ENCODE measurements at regions not wholly inside any gene's neighbourhood (a gene's known extent, or its start where the extent isn't known, plus 50 kb on each side); places are given as distances from the start of the nearest gene placed in this dataset.

DNA sequence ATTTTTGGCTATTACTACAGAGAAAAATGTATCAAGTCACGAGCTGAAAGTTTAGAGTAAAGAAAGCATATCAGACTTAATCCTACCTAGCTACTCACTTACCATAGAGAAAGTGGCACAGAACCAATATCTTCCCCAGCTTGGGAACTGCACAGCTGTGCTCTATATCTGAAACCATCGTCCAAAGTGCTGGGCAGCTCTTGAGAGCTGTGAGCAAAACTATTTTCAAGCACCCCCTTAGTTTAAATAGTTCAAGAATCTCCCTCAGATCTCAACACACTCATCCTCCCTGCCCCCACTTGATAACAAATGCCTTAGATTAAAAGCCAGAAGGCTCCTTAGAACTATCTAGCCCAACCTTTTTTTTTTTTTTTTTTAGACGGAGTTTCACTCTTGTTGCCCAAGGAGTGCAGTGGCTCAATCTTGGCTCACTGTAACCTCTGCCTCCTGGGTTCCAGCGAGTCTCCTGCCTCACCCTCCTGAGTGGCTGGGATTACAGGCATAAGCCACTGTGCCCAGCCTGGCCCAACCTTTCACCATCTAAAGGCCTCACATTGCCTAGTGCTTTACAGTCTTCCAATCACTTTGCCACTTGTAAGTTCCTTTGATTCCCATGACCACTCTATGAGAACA lies 94.2 kb upstream of the APC start:
- Histone ChIP-seq H3K4me2 (ENCODE audit: low read length) (no peak overlapping the region), H3K4me3 (ENCODE audit: low read length) (no peak overlapping the region), H4K20me1 (ENCODE audit: insufficient read depth, low read length) (no peaks in the 10 kb centered on the region), H3K9me3 (ENCODE audit: insufficient read depth, low read length) (no peaks in the 10 kb centered on the region), H3K27ac (ENCODE audit: low read length) (no peak overlapping the region), H3K9ac (ENCODE audit: low read length) (no peak overlapping the region), H3K79me2 (ENCODE audit: low read length) (no peaks in the 10 kb centered on the region), H3K4me1 (ENCODE audit: low read length) (peaks cover 10% of the 10 kb centered on the region), H3K27me3 (ENCODE audit: low read depth, low read length) (no peaks in the 10 kb centered on the region), H2AFZ (ENCODE audit: low read depth, low read length) (no peak overlapping the region), H3K36me3 (replicated peaks; ENCODE audit: low read depth, low read length) (no peaks in the 10 kb centered on the region)
- TF ChIP-seq, protein P1, sequence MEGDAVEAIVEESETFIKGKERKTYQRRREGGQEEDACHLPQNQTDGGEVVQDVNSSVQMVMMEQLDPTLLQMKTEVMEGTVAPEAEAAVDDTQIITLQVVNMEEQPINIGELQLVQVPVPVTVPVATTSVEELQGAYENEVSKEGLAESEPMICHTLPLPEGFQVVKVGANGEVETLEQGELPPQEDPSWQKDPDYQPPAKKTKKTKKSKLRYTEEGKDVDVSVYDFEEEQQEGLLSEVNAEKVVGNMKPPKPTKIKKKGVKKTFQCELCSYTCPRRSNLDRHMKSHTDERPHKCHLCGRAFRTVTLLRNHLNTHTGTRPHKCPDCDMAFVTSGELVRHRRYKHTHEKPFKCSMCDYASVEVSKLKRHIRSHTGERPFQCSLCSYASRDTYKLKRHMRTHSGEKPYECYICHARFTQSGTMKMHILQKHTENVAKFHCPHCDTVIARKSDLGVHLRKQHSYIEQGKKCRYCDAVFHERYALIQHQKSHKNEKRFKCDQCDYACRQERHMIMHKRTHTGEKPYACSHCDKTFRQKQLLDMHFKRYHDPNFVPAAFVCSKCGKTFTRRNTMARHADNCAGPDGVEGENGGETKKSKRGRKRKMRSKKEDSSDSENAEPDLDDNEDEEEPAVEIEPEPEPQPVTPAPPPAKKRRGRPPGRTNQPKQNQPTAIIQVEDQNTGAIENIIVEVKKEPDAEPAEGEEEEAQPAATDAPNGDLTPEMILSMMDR (IDR thresholded peaks at IDR 0.05; ENCODE audit: low read depth, low read length) = no peak
- TF ChIP-seq EZH2phosphoT487 (IDR thresholded peaks at IDR 0.05; ENCODE audit: low read depth) = no peak

DNA sequence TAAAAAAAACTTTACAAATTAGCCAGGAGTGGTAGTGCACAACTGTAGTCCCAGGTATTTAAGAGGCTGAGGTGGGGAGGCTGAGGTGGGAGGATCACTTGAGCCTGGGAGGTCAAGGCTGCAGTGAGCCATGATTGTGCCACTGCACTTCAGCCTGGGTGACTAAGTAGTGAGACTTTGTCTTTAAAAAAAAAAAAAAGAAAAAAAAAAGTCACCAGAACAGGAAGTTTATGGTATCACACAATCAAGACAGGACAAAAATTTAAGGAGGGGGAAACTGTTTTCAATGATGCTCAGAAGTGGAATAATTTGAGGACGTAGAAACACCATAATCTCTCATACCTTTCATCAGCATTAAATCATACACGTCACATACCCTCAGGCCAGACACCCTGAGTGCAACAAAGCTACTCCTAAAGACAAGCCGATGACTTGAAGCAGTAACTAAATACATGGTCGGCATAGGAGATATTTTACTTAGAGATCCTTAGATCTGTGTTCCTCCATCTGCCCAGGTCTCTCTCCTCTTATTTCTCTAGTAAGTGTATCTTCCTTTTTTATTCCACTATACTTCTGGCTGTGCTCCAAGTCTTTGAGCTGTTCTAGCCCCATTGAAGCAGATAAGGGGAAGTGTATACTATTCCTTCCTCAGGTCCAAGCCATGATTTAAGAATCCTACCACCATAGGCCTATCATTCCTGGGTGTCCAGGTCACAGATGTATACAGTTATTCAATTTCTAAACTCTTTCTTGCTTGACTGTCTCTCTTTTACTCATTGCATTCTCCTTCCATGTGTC lies 91.3 kb upstream of the APC start:
- no peaks in the 10 kb centered on the region for H3K27me3 ChIP-seq (ENCODE audit: low read depth, low read length)
- no peak overlapping the region for H3K4me3 ChIP-seq (ENCODE audit: low read length)
- no peaks in the 10 kb centered on the region for H3K36me3 ChIP-seq (replicated peaks; ENCODE audit: low read depth, low read length)
- no peak overlapping the region for H3K4me2 ChIP-seq (ENCODE audit: low read length)
- no peak overlapping the region for H3K9ac ChIP-seq (ENCODE audit: low read length)
- TF ChIP-seq, protein P1 (IDR thresholded peaks at IDR 0.05; ENCODE audit: low read depth, low read length) = no peak
- TF ChIP-seq EZH2phosphoT487 (IDR thresholded peaks at IDR 0.05; ENCODE audit: low read depth) = no peak
- H4K20me1 ChIP-seq (ENCODE audit: insufficient read depth, low read length) = no peaks in the 10 kb centered on the region
- H3K27ac ChIP-seq (ENCODE audit: low read length) = no peak overlapping the region
- no peaks in the 10 kb centered on the region for H3K79me2 ChIP-seq (ENCODE audit: low read length)
- peaks cover 5% of the 10 kb centered on the region for H3K4me1 ChIP-seq (ENCODE audit: low read length)
- H2AFZ ChIP-seq (ENCODE audit: low read depth, low read length) = no peak overlapping the region
- no peaks in the 10 kb centered on the region for H3K9me3 ChIP-seq (ENCODE audit: insufficient read depth, low read length)

DNA sequence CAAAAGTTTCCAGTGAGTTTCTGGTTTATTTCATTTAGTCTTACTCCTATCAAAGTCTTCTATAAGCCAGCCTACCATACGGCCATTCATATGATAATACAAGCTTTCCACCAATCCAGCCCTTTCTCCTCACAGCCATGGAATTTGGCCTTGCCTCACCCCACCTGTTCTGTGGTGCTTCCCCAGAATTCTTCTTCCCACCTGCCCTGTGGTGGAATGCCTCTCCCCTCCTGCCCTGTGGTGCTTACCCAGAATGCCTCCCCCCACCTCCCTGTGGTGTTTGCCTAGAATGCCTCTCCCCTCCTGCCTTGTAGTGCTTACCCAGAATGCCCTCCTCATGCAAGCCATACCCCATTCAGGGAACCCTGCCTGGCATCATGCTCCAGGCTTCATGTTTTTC lies 90.3 kb upstream of the APC start:
- Histone ChIP-seq H3K36me3 (replicated peaks; ENCODE audit: low read depth, low read length) (no peaks in the 10 kb centered on the region), H3K79me2 (ENCODE audit: low read length) (no peaks in the 10 kb centered on the region), H2AFZ (ENCODE audit: low read depth, low read length) (no peak overlapping the region), H3K4me2 (ENCODE audit: low read length) (no peak overlapping the region), H3K4me3 (ENCODE audit: low read length) (no peak overlapping the region), H3K9me3 (ENCODE audit: insufficient read depth, low read length) (no peaks in the 10 kb centered on the region), H3K4me1 (ENCODE audit: low read length) (no peaks in the 10 kb centered on the region), H3K9ac (ENCODE audit: low read length) (no peak overlapping the region), H3K27me3 (ENCODE audit: low read depth, low read length) (no peaks in the 10 kb centered on the region), H4K20me1 (ENCODE audit: insufficient read depth, low read length) (no peaks in the 10 kb centered on the region), H3K27ac (ENCODE audit: low read length) (no peak overlapping the region)
- TF ChIP-seq, protein P1 (IDR thresholded peaks at IDR 0.05; ENCODE audit: low read depth, low read length) = no peak
- no peak for TF ChIP-seq EZH2phosphoT487 (IDR thresholded peaks at IDR 0.05; ENCODE audit: low read depth)

DNA sequence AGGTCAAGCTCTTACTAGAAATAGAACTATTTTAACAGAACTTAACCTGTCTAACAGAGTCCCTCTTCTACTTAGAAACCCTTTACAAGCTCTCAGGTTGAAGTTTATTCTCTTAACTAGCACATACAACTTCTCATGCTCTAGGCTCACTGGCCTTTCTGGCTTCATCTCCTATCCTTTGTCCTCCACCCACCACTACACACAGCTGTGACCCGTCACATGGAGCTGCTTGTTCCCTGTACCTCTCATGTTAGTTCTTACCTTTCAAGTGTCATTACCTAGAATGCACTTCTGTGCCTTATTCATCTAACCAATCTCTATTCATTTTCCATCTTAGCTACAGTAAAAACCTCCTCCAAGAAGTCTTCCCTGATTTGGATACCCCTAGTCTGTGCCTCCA lies 89.4 kb upstream of the APC start:
- Histone ChIP-seq H3K4me1 (ENCODE audit: low read length) (no peaks in the 10 kb centered on the region), H3K27ac (ENCODE audit: low read length) (no peak overlapping the region), H3K4me2 (ENCODE audit: low read length) (no peak overlapping the region), H3K4me3 (ENCODE audit: low read length) (no peak overlapping the region), H3K79me2 (ENCODE audit: low read length) (no peaks in the 10 kb centered on the region), H3K9me3 (ENCODE audit: insufficient read depth, low read length) (no peaks in the 10 kb centered on the region), H3K27me3 (ENCODE audit: low read depth, low read length) (no peaks in the 10 kb centered on the region), H3K9ac (ENCODE audit: low read length) (no peak overlapping the region), H3K36me3 (replicated peaks; ENCODE audit: low read depth, low read length) (no peaks in the 10 kb centered on the region), H2AFZ (ENCODE audit: low read depth, low read length) (no peak overlapping the region), H4K20me1 (ENCODE audit: insufficient read depth, low read length) (no peaks in the 10 kb centered on the region)
- no peak for TF ChIP-seq EZH2phosphoT487 (IDR thresholded peaks at IDR 0.05; ENCODE audit: low read depth)
- TF ChIP-seq, protein P1 (IDR thresholded peaks at IDR 0.05; ENCODE audit: low read depth, low read length) = no peak
